Tibial nerve (tissue), 3 donors: ENCODE measurements at regions not wholly inside any gene's neighbourhood (a gene's known extent, or its start where the extent isn't known, plus 50 kb on each side); places are given as distances from the start of the nearest gene placed in this dataset.

Experiments
- CTCF ChIP-seq, 5 experiments: fragments of 200-600 bp in 3 of 5; fragments of 450-650 bp in 2 of 5; sonication (generic) in 3 of 5; IDR thresholded peaks; one replicate each; pipeline ENCODE4 v1.5.1; 2016 to 2019; ENCODE audit warnings: antibody characterized with exemption in 5 of 5, mild to moderate bottlenecking in 3 of 5, moderate library complexity in 2 of 5
- POLR2A ChIP-seq, 2 donors: fragments of 450-650 bp; IDR thresholded peaks; one replicate each; pipeline ENCODE4 v1.6.1; 2017; ENCODE audit warnings: antibody characterized with exemption in 2 of 2, mild to moderate bottlenecking in 2 of 2, moderate library complexity in 2 of 2

GRCh38 chr5:50995285-50995942 lies 329.0 kb downstream of the PARP8 start:
- TF ChIP-seq CTCF (IDR thresholded peaks at IDR 0.05) (no peak), POLR2A (IDR thresholded peaks at IDR 0.05) (no peak)
